OCI-LY7 (cell line): ENCODE measurements at regions not wholly inside any gene's neighbourhood (a gene's known extent, or its start where the extent isn't known, plus 50 kb on each side); places are given as distances from the start of the nearest gene placed in this dataset.
"Not testable (repeated sequence)": the region's sequence is repeated elsewhere in the genome, so short reads cannot be mapped to it uniquely, and the experiment has no call there.

Experiments
- BruUV-seq: library from RNA; stranded (reverse); fragments of 400-500 nt; replicated peaks from 2 replicates; lab custom pipeline; 2021; lab: Mats Ljungman, UMichigan
- CTCF ChIA-PET: fragments of 300-600 bp; sonication (Branson Sonifier 250); formaldehyde crosslinking; loops from one replicate; lab custom pipeline; 2022; ENCODE audit warnings: antibody characterized with exemption; ENCODE audit not compliant: unreplicated experiment; lab: Charles Lee
- POLR2A ChIA-PET: fragments of 300-600 bp; sonication (Branson Sonifier 250); formaldehyde crosslinking; loops from one replicate; lab custom pipeline; 2022; ENCODE audit warnings: antibody characterized with exemption; lab: Charles Lee
- DNase-seq: peaks from one replicate; pipeline ENCODE4 v3.0.0-alpha.2; 2015; ENCODE audit warnings: low spot score
- H2AFZ ChIP-seq: fragments of 200-600 bp; sonication (generic), shearing (Covaris generic); 2 replicates; pipeline ENCODE4 v1.6.1; 2014; ENCODE audit warnings: mild to moderate bottlenecking, antibody characterized with exemption, low read length, moderate library complexity
- H3K27ac ChIP-seq: fragments of 200-600 bp; sonication (generic); 2 replicates; pipeline ENCODE4 v1.5.1; 2014; ENCODE audit warnings: mixed run types, low read depth, mild to moderate bottlenecking, moderate library complexity, low read length, inconsistent platforms; ENCODE audit not compliant: poor library complexity, severe bottlenecking
- H3K36me3 ChIP-seq: fragments of 200-600 bp; sonication (generic); 2 replicates; pipeline ENCODE4 v1.6.1; 2014; ENCODE audit warnings: mild to moderate bottlenecking, antibody characterized with exemption, low read length, moderate library complexity, mixed read lengths; ENCODE audit not compliant: insufficient read depth
- H3K4me1 ChIP-seq: fragments of 200-600 bp; sonication (generic); 2 replicates; pipeline ENCODE4 v1.5.1; 2014; ENCODE audit warnings: mild to moderate bottlenecking, low read length; ENCODE audit not compliant: insufficient read depth, poor library complexity, severe bottlenecking
- H3K4me2 ChIP-seq: fragments of 200-600 bp; sonication (generic); 2 replicates; pipeline ENCODE4 v1.6.1; 2014; ENCODE audit warnings: mild to moderate bottlenecking, low read length
- H3K4me3 ChIP-seq: fragments of 200-600 bp; sonication (generic); 2 replicates; pipeline ENCODE4 v1.5.1; 2014; ENCODE audit warnings: mild to moderate bottlenecking, low read depth, low read length; ENCODE audit not compliant: poor library complexity, severe bottlenecking
- H3K79me2 ChIP-seq: fragments of 200-600 bp; sonication (generic); 2 replicates; pipeline ENCODE4 v1.6.1; 2016; ENCODE audit warnings: low read depth, mild to moderate bottlenecking, low read length, moderate library complexity, mixed read lengths; ENCODE audit not compliant: insufficient read depth
- H3K9me2 ChIP-seq: fragments of 200-600 bp; sonication (generic); 2 replicates; pipeline ENCODE4 v1.6.1; 2016; ENCODE audit warnings: mild to moderate bottlenecking, low read length, mixed read lengths; ENCODE audit not compliant: insufficient read depth
- H3K9me3 ChIP-seq: fragments of 200-600 bp; sonication (generic); 2 replicates; pipeline ENCODE4 v1.6.1; 2014; ENCODE audit warnings: mild to moderate bottlenecking, mixed run types, low read length, mixed read lengths
- H4K20me1 ChIP-seq: fragments of 200-600 bp; sonication (generic); 2 replicates; pipeline ENCODE4 v1.6.1; 2014; ENCODE audit warnings: mild to moderate bottlenecking, antibody characterized with exemption, low read length, moderate library complexity, mixed read lengths; ENCODE audit not compliant: insufficient read depth
- CTCF ChIP-seq: fragments of 200-600 bp; sonication (generic); conservative IDR thresholded peaks from 2 replicates; pipeline ENCODE4 v1.5.1; 2014; ENCODE audit warnings: mild to moderate bottlenecking, antibody characterized with exemption, low read length, moderate library complexity, mixed read lengths
- EZH2phosphoT487 ChIP-seq: fragments of 200-600 bp; sonication (generic); IDR thresholded peaks from 2 replicates; pipeline ENCODE4 v1.6.1; 2018; ENCODE audit warnings: low read depth, borderline replicate concordance, mild to moderate bottlenecking, mixed run types, antibody characterized with exemption, low read length, moderate library complexity, mixed read lengths
- intact Hi-C: fragments of 100-400 bp; cut with micrococcal nuclease; formaldehyde crosslinking; loops from one replicate; pipeline ENCODE4 v1.10.0; 2022; ENCODE audit not compliant: unreplicated experiment

GRCh38 chrX:147228153-147228552, 413.6 kb upstream of the CXorf51A start:
- Histone ChIP-seq H3K4me2 (no peak overlapping the region), H3K27ac (no peak overlapping the region), H3K4me1 (no peaks in the 10 kb centered on the region), H3K4me3 (no peak overlapping the region), H3K9me3 (no peaks in the 10 kb centered on the region), H2AFZ (no peak overlapping the region), H3K9me2 (no peaks in the 10 kb centered on the region), H4K20me1 (no peaks in the 10 kb centered on the region), H3K79me2 (no peaks in the 10 kb centered on the region), H3K36me3 (no peaks in the 10 kb centered on the region)
- DNase-seq: no peak
- no peak for TF ChIP-seq EZH2phosphoT487
- TF ChIP-seq CTCF: no peak
- intact Hi-C loops: no loop called here
- POLR2A ChIA-PET: no interaction called here
- BruUV-seq: no TSS peak
- CTCF ChIA-PET: no interaction called here

GRCh38 chrX:147226801-147227200, 412.3 kb upstream of the CXorf51A start:
- H2AFZ ChIP-seq: no peak overlapping the region
- H3K27ac ChIP-seq: no peak overlapping the region
- no TSS peak for BruUV-seq
- no peaks in the 10 kb centered on the region for H3K9me2 ChIP-seq
- CTCF ChIA-PET: no interaction called here
- TF ChIP-seq CTCF: no peak
- no peak for TF ChIP-seq EZH2phosphoT487
- no peak for DNase-seq
- no peaks in the 10 kb centered on the region for H3K79me2 ChIP-seq
- H3K4me1 ChIP-seq: no peaks in the 10 kb centered on the region
- no peaks in the 10 kb centered on the region for H3K9me3 ChIP-seq
- no peak overlapping the region for H3K4me3 ChIP-seq
- H4K20me1 ChIP-seq: no peaks in the 10 kb centered on the region
- no peak overlapping the region for H3K4me2 ChIP-seq
- POLR2A ChIA-PET: interaction anchor here (0.7 kb wide), 1 partner anchor 178 kb away, joined by 4 read pairs; no protein-coding TSS in a partner anchor
- intact Hi-C loops: no loop called here
- H3K36me3 ChIP-seq: no peaks in the 10 kb centered on the region

- no peaks in the 10 kb centered on the region for H3K4me1 ChIP-seq
- ChIA-PET POLR2A (no interaction called here), CTCF (no interaction called here)
- intact Hi-C loops: no loop called here
- no peaks in the 10 kb centered on the region for H3K79me2 ChIP-seq
- H3K9me2 ChIP-seq: no peaks in the 10 kb centered on the region
- no peaks in the 10 kb centered on the region for H3K9me3 ChIP-seq
- H3K4me3 ChIP-seq: no peak overlapping the region
- no peak overlapping the region for H3K27ac ChIP-seq
- DNase-seq: no peak
- TF ChIP-seq EZH2phosphoT487: no peak
- TF ChIP-seq CTCF: no peak
- no peaks in the 10 kb centered on the region for H3K36me3 ChIP-seq
- BruUV-seq: no TSS peak
- no peaks in the 10 kb centered on the region for H4K20me1 ChIP-seq
- no peak overlapping the region for H2AFZ ChIP-seq
- no peak overlapping the region for H3K4me2 ChIP-seq
Observed at GRCh38 chrX:147217334-147217733, 402.8 kb upstream of the CXorf51A start.

- H3K4me3 ChIP-seq, intact Hi-C loops, H3K4me2 ChIP-seq, H4K20me1 ChIP-seq, H3K79me2 ChIP-seq, H3K36me3 ChIP-seq, H3K27ac ChIP-seq, DNase-seq, H2AFZ ChIP-seq, POLR2A ChIA-PET, CTCF ChIA-PET, H3K4me1 ChIP-seq, BruUV-seq, H3K9me2 ChIP-seq, H3K9me3 ChIP-seq: not testable (repeated sequence)
Observed at GRCh38 chrX:147200494-147200893, 385.9 kb upstream of the CXorf51A start.
